IPS-15b (cell line): ENCODE measurements at regions not wholly inside any gene's neighbourhood (a gene's known extent, or its start where the extent isn't known, plus 50 kb on each side); places are given as distances from the start of the nearest gene placed in this dataset.

Experiments
- H3K27me3 ChIP-seq: one replicate; pipeline ENCODE4 v1.6.1; 2013; ENCODE audit warnings: low read length; ENCODE audit not compliant: control insufficient read depth, insufficient read depth
- H3K36me3 ChIP-seq: one replicate; pipeline ENCODE4 v1.6.1; 2013; ENCODE audit warnings: low read length; ENCODE audit not compliant: control insufficient read depth, insufficient read depth
- H3K4me1 ChIP-seq: one replicate; pipeline ENCODE4 v1.6.1; 2013; ENCODE audit warnings: mild to moderate bottlenecking, low read length; ENCODE audit not compliant: control insufficient read depth, insufficient read depth
- H3K4me3 ChIP-seq: one replicate; pipeline ENCODE4 v1.5.1; 2013; ENCODE audit warnings: low read depth, low read length
- H3K9ac ChIP-seq: one replicate; pipeline ENCODE4 v1.6.1; 2013; ENCODE audit warnings: low read depth, mild to moderate bottlenecking, low read length
- H3K9me3 ChIP-seq: one replicate; pipeline ENCODE4 v1.6.1; 2013; ENCODE audit warnings: mild to moderate bottlenecking, low read length; ENCODE audit not compliant: control insufficient read depth, insufficient read depth

DNA sequence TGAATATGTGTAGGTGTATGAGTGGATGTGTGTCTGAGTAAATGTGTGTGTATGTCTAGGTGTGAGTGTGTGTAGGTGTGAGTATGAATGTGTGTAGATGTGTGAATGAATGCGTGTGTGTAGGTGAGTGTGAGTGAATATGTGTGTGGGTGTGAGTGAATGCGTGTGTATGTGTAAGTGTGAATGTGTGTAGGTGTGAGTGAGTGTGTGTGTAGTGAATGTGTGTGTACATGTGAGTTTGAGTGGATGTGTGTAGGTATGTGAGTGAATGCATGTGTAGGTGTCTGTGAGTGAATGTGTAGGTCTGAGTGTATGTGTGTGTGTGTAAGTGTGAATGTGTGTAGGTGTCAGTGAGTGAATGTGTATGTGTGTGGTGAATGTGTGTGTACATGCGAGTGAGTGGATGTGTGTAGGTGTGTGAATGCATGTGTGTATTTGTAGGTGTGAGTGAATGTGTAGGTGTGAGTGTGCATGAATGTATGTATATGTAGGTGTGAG, 201.0 kb upstream of the ZNF536 start:
- H3K4me1 ChIP-seq: no peaks in the 10 kb centered on the region
- no peaks in the 10 kb centered on the region for H3K36me3 ChIP-seq
- H3K9me3 ChIP-seq: no peaks in the 10 kb centered on the region
- no peak overlapping the region for H3K4me3 ChIP-seq
- no peak overlapping the region for H3K9ac ChIP-seq
- no peaks in the 10 kb centered on the region for H3K27me3 ChIP-seq

DNA sequence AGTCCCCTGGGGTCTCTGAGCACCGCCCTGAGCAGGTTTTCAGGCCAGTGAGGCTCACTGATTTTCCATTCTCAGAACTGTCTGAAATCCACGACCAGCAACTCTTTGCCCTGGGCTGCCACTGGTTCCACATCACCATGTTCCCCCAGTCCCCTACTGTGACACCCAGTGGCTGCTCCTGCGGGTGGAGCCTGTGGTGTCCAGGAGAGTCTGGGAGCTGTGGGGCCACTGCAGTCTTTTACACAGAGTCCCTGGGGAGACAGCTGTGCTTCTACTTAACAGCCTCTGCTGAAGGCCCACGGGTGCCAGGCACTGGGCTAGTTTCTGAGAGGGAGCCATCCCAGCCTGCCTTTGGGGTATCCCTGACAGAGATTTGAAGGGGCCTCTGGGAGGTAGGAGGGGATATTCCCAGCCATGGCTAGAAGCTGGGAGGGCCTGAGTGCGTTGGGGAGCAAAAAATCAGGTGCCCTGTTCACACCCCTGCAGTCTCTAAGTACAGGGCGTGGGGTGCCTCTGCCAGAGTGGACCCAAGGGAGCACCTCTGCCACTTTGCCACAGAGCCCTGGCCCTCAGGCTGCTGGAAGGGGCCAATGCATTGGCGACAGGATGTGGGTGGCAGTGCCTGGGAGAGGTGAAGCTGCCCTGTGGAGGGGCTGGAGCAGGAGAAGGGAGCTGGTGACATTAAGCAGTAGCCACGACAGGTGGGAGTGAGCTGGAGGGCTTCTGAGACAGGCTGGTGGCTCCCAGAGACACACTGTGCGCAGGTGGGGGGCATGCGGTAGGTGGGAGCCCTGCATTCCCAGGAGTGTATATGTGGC, 200.2 kb upstream of the ZNF536 start:
- Histone ChIP-seq H3K36me3 (no peaks in the 10 kb centered on the region), H3K4me3 (no peak overlapping the region), H3K4me1 (no peaks in the 10 kb centered on the region), H3K9me3 (no peaks in the 10 kb centered on the region), H3K9ac (no peak overlapping the region), H3K27me3 (no peaks in the 10 kb centered on the region)

DNA sequence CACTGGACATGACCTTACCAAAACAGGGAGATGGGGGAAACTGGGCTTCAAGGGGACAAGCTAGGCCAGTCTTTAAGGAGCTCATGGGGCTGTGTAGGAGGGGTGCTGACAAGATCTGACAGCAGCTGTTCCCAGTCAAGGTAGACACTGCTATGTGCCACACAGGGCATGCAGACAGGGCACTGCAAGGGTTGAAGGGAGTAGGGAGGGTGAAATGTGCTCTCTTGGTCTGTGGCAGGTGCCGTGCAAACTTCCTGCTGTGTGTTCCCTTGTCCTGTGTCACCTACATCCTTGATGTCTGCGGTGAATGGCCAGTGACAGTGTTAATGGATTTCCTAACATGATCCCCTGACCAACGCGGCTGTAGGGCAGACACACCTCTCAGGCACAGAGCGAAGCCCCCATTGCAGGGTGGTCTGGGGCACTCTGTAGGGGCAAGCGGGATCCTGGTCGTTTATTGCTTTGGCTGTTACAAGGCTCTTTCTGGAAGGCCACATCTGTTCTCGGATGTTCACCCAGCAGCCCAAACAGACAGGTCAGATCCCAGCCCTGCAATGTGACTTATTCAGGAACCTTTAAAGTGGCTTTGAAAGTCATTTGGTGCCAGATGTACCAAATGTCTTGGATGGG, 199.5 kb upstream of the ZNF536 start:
- Histone ChIP-seq H3K9me3 (no peaks in the 10 kb centered on the region), H3K36me3 (no peaks in the 10 kb centered on the region), H3K4me1 (no peaks in the 10 kb centered on the region), H3K4me3 (no peak overlapping the region), H3K9ac (no peak overlapping the region), H3K27me3 (no peaks in the 10 kb centered on the region)

DNA sequence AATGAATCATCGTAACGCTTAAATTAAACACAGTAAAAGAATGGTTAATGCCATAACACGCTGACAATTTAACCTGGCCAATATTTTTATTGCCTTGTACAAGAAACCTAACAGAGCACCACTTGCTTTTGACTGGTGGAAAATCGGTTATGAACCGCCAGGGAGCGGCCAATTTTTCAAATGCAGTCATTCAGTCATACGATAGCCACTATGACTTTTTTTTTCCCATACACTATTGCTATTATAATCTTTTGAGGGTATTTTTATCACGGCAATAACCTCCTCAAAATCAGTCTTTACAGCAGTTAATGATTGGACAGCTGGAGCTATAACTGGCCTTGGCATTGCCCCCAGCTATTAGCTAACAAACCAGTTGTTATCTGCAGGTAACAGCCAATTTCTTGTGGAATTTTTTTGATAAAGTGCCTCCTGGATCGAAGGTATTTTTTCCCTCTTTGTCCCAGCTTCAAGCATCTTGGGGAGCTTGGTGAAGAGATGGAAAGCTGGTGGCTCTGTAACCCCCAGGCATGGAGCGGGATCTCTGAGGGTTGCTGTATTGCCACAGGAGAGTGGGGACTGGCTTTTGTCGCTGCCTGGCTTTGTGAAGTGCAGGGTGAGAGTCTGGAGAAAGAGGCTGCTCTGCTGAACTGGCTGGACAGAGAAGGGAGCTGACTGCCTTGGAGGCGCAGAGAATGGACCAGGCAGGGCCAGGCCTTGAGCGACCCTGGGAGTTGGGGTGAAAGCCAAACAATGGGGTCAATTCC, 198.4 kb upstream of the ZNF536 start:
- Histone ChIP-seq H3K9me3 (no peaks in the 10 kb centered on the region), H3K9ac (no peak overlapping the region), H3K36me3 (no peaks in the 10 kb centered on the region), H3K4me1 (no peaks in the 10 kb centered on the region), H3K27me3 (no peaks in the 10 kb centered on the region), H3K4me3 (no peak overlapping the region)

DNA sequence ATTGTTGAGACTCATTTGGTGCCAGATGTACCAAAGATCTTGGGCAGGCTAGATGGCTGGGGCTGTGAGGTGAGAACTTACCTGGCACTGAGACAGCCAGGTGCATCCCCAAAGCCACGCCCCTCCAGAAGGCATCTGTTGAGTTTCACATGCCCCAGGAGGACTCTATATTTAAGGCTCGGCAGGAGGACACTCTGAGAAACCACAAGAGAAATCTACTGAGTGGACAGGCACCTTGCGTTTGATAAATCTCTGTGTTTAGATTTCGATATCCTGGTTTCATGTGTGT, 197.9 kb upstream of the ZNF536 start:
- no peak overlapping the region for H3K9ac ChIP-seq
- H3K36me3 ChIP-seq: no peaks in the 10 kb centered on the region
- no peaks in the 10 kb centered on the region for H3K9me3 ChIP-seq
- no peak overlapping the region for H3K4me3 ChIP-seq
- H3K4me1 ChIP-seq: no peaks in the 10 kb centered on the region
- no peaks in the 10 kb centered on the region for H3K27me3 ChIP-seq

DNA sequence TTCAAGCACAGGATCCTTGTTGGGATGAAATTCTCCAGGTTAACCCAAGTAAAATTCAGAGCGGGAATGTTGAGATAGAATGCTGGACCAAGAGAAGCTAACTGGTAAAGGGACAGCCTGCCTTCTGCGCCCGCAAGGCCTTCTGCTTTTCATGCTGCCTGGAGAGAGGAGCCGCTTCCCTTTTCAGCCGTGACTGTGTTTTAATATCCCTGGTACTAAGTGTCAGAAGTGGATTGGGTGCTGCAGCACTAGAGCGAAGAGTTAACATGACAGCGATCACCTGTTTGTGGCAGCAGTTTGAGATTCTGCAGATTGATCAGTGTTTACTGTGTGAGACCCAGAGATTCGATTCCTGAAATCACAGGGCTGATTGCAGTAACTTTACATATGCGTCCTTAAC, 197.4 kb upstream of the ZNF536 start:
- no peak overlapping the region for H3K4me3 ChIP-seq
- H3K9ac ChIP-seq: no peak overlapping the region
- no peaks in the 10 kb centered on the region for H3K36me3 ChIP-seq
- H3K4me1 ChIP-seq: no peaks in the 10 kb centered on the region
- H3K27me3 ChIP-seq: no peaks in the 10 kb centered on the region
- H3K9me3 ChIP-seq: no peaks in the 10 kb centered on the region

DNA sequence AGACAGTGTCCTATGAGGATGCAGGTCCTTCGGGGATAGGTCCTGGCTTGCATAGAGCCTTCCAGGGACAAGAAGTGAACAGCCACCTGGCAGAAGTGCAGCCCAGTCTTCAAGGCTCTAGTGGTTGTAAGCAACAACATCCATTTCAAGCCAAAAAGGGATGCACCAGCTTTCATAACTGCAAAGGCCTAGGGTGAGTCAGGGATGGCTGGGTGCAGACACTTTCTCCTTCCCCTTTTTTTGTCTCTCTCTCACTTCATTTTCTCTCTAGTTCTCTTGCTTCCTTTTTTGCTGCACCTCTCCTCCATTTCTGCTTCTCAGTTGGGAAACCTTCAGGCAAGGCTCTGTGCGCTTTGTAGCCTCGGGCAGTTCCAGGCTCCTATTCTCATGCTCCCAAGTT, 196.2 kb upstream of the ZNF536 start:
- no peak overlapping the region for H3K4me3 ChIP-seq
- no peaks in the 10 kb centered on the region for H3K4me1 ChIP-seq
- H3K36me3 ChIP-seq: no peaks in the 10 kb centered on the region
- H3K9ac ChIP-seq: no peak overlapping the region
- no peaks in the 10 kb centered on the region for H3K27me3 ChIP-seq
- H3K9me3 ChIP-seq: no peaks in the 10 kb centered on the region

DNA sequence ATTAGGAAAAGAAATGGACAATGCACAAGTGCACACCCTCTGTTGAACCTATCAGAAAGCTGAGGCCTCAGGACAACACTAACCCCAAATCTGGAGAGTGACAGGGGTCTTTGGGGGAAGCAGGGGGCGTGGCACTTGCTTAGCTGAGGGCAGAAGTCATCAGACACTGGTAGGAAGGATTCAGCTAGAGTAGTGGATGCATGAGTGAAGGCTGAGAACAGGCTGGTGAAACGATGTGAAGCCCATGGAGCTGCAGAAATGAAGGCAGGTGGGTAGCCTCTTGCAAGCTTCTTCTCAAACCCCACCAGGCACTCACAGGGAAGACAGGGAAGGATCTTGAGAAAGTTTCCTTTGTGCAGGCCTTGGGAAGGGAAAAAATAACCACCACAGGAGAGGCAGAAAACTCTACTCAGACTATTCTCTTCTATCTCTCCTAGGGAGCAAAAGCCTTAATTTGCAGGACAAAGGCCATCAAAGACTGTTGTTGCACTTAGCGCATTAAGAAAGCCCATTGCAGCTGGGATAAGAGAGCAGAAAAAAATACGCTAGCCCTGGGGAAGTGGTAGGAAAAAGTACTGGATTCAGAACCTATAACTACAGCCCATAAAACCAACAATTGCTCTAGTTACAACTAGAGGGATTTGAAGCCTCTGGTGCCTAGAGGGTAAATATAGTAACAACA, 193.3 kb upstream of the ZNF536 start:
- Histone ChIP-seq H3K36me3 (no peaks in the 10 kb centered on the region), H3K4me1 (no peaks in the 10 kb centered on the region), H3K4me3 (no peak overlapping the region), H3K9ac (no peak overlapping the region), H3K27me3 (no peaks in the 10 kb centered on the region), H3K9me3 (no peaks in the 10 kb centered on the region)

DNA sequence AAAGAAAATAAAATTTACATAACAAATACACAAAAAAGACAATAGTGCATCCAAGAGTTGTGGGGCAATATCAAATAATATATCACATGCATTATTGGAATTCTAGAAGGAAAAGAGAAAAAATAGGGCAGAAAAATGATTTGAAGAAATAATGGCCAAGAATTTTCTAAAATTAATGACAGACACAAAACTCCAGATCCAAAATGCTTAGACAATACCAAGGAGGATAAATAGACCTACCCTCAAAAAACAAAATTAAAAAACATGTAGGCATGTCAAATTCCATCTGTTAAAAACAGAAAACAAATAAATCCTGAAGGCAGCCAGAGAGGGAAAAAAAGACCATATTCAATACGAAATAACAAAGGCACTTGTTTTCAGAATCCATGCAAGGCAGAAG, 191.5 kb upstream of the ZNF536 start:
- H3K9me3 ChIP-seq: no peaks in the 10 kb centered on the region
- H3K27me3 ChIP-seq: no peaks in the 10 kb centered on the region
- H3K9ac ChIP-seq: no peak overlapping the region
- H3K36me3 ChIP-seq: no peaks in the 10 kb centered on the region
- no peak overlapping the region for H3K4me3 ChIP-seq
- H3K4me1 ChIP-seq: no peaks in the 10 kb centered on the region

DNA sequence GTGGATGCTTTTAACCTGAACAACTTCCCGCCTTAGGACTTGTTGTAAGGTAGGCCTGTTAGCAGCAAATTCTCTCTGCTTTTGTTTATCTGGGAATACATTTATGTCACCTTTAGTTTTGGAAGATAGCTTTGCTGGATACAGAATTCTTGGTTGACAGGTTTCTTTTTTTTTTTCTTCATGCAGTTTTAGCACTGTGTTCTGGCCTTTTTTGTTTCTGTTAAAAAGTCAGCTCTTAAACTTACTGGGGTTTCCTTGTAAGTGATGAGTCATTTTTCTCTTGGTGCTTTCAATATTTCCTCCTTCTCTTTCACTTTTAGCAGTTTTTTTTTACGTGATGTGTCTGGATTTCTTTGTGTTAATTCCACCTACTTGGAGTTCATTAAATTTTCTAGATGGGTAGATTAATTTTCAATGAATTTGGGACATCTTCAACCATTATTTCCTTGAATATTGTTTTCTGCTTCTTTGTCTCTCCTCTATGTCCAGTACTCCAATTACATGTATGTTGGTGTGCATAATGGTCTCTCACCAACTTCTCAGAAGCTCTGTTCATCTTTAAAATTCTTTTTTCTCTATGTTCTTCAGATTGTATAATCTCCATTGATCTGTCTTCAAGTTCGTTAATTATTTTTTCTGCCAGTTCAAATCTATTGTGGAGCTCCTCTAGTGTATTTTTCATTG, 188.2 kb upstream of the ZNF536 start:
- H3K9ac ChIP-seq: no peak overlapping the region
- no peak overlapping the region for H3K4me3 ChIP-seq
- no peaks in the 10 kb centered on the region for H3K27me3 ChIP-seq
- no peaks in the 10 kb centered on the region for H3K9me3 ChIP-seq
- H3K36me3 ChIP-seq: no peaks in the 10 kb centered on the region
- H3K4me1 ChIP-seq: no peaks in the 10 kb centered on the region

DNA sequence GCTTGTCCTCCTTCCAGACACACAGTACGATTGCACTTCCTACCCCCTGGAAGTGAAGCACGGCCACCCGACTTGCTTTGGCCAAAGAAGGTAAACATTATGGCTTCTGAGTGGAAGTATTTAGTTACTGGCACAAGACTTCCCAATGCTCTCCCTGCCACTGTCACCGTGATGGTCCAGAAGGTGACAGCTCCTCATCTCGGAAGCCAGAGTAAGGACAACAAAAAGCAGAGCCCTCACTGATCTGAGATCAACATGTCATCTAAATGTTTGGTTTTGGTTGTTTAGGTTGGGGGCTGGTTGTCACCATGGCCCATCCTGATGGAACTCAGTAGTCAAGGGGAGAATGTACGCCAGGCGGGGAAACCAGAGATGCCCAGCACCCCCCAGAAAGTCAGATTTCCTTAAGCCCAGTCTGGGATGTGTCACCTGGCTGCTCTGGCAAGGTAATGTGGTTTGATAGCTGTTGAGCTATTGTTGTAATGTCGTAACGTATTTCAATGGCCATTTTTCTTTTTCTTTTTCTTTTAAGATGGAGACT, 170.1 kb upstream of the ZNF536 start:
- no peaks in the 10 kb centered on the region for H3K36me3 ChIP-seq
- no peaks in the 10 kb centered on the region for H3K27me3 ChIP-seq
- no peak overlapping the region for H3K4me3 ChIP-seq
- H3K4me1 ChIP-seq: no peaks in the 10 kb centered on the region
- no peak overlapping the region for H3K9ac ChIP-seq
- H3K9me3 ChIP-seq: no peaks in the 10 kb centered on the region
